NCI-H1417 treated with DMSO at 0.1 percent for 48 hours (cell line): ENCODE measurements at regions not wholly inside any gene's neighbourhood (a gene's known extent, or its start where the extent isn't known, plus 50 kb on each side); places are given as distances from the start of the nearest gene placed in this dataset.
"Not testable (repeated sequence)": the region's sequence is repeated elsewhere in the genome, so short reads cannot be mapped to it uniquely, and the experiment has no call there.

ENCODE experiments used
- DNase-seq: peaks from one replicate; lab custom pipeline; 2025; lab: John Stamatoyannopoulos, UW

DNA sequence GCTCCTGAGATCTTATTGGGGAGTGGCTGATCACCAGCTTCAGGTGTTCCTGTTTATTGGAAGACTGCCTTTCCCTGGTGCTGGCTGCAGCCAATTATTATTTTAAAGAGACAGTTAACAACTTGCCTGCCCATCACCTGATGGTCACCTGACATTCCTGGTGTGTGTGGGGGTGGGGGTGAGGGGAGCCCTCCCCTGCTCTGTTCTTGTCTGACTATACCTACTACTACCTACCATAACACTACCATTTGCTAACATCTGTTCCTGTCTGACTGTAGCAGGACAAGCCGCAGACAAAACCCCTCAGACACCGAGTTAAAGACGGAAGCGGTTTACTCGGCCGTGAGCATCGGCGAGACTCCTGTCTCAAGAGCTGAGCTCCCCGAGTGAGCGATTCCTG is 54.9 kb upstream of the NBPF3 start:
- DNase-seq = no peak

DNA sequence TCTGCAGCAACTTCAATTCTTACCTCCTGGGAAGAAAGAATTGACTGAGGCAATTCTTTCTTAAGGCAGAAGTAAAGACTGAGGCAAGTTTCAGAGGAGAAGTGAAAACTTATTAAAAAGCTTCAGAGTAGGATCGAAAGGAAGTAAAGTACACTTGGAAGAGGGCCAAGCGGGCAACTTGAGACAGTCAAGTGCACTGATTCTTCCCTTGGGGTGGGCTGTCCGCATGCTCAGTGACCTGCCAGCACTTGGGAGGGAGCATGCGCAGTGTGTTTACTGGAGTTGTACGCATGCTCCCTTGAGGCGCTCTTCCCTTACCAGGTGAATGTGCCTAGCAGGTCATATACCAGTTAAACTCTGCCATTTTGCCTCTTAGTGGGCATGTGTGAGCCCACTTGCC is 55.3 kb upstream of the NBPF3 start:
- DNase-seq = no peak

GRCh38 chr1:21383785-21384401 is 56.0 kb upstream of the NBPF3 start:
- no peak for DNase-seq

DNA sequence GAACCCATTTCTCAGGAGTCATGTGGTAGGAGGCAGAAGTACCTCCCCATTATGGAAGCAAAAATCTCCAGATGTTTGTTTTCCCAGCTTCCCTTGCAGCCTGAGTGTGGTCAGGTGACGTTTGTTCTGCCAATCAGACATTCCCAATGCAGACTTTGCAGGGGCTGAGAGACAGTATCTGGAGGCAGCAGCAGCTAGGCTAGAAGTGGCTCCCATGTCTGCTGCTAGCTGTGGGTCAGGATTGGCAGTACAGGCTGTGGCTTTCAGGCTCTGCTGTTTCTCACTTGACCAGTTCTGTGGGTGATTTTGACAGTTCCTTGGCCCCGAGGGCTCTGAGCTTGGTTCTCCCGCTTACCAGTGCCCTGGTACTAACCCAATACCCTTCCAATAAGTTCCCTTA is 58.6 kb upstream of the NBPF3 start:
- DNase-seq = no peak

- not testable (repeated sequence) for DNase-seq
Measured at GRCh38 chr1:21380147-21380546, 59.8 kb upstream of the NBPF3 start.

- DNase-seq = no peak
Measured at GRCh38 chr1:21379571-21379970, 60.4 kb upstream of the NBPF3 start.

- DNase-seq = no peak
Measured at GRCh38 chr1:21378705-21379494, 61.0 kb upstream of the NBPF3 start.

GRCh38 chr1:21372383-21372782 is 67.6 kb upstream of the NBPF3 start:
- no peak for DNase-seq

DNA sequence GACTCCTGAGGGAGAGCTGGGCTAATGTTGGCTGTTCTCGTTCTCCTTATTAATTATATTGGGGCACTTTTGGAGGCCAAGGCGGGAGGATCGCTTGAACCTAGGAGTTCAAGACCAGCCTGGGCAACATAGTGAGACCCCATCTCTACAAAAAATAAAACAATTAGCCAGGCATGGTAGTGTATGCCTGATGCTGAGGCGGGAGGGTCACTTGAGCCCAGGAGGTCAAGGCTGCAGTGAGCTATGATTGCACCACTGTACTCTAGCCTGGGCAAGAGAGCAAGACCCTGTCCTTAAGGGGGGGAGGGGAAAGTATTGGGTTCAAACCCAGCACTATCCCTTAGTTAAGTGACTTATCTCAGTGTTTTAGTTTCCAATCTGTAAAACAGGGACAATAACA is 70.0 kb upstream of the NBPF3 start:
- no peak for DNase-seq

DNA sequence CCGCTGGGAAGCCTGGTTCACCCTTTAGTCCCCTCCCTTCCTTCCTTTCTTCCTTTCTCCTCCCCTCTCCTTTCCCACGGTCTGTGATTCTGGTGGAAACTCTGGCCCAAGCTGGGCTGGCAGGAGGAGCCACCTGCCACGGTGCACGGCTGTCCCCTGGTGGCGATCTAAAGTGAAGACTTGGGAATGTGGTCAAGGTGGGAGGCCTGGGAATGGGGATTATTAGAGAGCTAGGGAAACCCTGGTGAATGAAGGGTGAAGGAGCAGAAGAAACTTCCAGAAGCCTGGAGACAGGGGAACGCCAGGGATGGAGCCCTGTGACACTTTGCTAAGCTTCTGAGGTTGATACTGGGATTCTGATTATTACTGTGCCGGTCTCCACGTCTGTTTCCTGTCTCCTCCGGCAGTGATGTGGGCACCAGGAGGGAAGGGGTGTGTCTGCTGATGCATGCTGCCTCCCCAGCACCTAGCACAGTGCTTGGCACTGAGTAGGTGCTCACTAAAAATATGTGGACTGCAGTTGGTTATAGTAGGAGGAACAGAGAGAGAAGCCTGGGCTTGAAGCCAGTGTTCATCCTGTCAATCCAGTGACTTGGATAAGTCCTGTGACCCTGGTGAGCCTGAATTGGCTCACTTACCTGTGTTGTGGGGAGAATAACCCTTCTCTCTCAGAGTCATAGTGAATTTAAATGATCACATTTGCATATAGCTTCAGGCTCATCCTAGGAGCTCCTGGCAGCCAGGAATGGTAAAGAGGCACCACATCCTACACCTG is 71.2 kb upstream of the NBPF3 start:
- DNase-seq = peak; percentile 31

DNA sequence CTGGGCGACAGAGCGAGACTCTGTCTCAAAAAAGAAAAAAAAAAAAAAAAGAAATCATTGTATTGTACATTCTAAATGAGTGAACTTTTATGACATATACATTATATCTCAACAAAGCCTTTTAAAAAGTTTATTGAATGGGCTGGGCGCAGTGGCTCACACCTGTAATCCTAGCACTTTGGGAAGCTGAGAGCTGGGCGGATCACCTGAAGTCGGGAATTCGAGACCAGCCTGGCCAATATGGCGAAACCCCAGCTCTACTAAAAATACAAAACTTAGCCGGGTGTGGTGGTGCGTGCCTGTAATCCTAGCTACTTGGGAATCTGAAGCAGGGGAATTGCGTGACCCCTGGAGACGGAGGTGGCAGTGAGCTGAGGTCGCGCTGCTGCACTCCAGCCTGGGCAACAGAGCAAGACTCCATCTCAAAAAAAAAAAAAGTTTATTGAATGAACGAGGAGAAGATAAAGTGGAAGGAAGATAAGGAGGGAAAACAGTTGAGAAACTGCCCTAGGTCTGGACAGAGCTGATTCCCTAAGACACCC is 71.9 kb upstream of the NBPF3 start:
- DNase-seq = not testable (repeated sequence)

- DNase-seq = no peak
Measured at GRCh38 chr1:21366288-21366687, 73.6 kb upstream of the NBPF3 start.

DNA sequence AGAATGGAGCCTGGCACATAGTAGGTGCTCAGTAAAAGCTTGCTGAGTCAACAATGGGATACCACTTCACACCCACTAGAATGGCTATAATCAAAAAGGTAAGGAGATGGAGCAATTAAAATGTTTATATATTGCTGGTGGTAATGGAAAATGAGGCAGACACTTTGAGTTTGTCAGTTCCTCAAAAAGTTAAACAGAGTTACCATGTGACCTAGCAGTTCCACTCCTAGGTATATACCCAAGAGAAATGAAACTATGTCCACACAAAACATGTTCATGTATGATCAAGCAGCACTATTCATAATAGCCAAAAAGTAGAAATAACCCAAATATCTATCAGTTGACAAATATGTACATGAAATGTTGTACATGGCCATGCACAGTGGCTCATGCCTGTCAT is 74.8 kb upstream of the ECE1 start:
- DNase-seq = no peak

DNA sequence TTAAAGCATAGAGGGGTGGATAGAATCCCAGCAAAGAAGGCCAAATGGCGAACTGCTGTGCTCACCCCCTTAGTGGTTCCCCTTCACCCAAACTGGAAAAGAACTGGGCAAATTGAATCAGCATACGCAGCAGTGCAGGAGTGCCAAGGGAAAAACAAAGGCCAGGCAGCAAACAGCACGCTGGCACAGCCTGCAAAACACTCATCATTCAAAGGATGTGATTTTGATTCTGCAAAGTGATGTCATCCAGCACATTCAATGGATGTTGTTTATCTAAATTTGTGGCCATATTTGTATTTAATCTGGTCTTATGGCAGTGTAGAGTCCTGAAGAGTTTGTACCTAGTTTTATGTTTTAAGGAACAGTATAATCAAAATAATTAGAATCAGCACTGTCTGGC is 71.8 kb upstream of the ECE1 start:
- no peak for DNase-seq

DNA sequence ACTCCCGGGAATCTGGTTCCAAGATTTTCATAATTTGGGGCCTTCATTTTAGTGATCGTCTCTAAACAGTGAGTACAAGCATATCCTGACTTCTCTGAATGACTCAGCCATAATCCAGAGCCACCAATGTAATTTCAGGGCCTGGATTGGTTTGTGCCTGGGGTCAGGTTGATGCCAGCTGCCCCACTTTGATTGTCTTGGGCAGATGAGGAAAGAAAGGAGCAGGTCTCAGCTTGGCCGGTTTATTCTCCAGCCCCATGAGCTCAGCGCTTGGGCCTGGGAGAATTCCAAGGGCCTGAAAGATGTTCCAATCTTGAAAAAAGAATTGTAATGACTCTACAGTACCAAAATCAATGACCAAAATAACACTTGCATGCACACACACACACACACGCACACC is 71.2 kb upstream of the ECE1 start:
- DNase-seq = no peak

GRCh38 chr1:21357161-21357560 is 66.9 kb upstream of the ECE1 start:
- DNase-seq = no peak

DNA sequence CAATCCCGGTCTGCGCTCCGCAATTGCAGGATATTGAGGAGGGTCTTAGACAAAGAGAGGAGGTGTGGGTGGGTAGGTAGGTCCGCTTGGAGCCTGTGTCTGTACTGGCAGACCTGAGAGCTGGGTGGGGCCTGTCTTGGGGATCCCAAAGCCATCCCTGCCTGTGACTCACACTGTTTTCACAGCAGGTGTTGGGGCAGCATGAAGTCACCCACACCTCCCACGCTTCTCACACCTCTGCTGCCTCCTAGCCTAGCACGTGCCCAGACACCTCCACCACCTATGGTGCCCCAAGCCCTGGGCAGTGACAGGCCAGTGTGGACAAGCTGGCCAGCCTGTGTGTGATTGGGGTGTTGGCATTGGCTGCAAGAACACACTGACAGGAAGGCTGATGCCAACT is 65.7 kb upstream of the ECE1 start:
- no peak for DNase-seq

- DNase-seq = no peak
Measured at GRCh38 chr1:21352586-21352985, 62.3 kb upstream of the ECE1 start.

DNA sequence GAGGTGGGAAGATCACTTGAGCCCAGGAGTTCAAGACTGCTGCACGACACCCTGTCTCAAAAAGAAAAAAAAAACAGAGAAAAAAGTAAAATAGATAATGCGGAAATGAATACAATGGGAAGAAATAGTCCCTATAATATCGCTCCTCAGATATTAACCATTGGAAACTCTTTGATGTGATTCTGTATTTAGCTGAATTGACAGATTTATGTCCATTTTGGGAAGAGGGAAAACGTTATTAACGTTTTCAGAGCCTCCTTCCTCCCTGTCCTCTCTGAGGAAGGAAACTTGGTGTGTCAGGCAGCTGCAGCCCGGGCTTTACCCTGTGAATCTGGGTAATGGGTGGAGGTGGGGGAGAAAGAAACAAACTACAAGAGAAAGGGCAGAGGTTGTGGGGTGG is 61.6 kb upstream of the ECE1 start:
- DNase-seq = no peak

- DNase-seq = no peak
Measured at GRCh38 chr1:21350202-21350885, 60.1 kb upstream of the ECE1 start.

GRCh38 chr1:21349693-21350092 is 59.4 kb upstream of the ECE1 start:
- DNase-seq = no peak

DNA sequence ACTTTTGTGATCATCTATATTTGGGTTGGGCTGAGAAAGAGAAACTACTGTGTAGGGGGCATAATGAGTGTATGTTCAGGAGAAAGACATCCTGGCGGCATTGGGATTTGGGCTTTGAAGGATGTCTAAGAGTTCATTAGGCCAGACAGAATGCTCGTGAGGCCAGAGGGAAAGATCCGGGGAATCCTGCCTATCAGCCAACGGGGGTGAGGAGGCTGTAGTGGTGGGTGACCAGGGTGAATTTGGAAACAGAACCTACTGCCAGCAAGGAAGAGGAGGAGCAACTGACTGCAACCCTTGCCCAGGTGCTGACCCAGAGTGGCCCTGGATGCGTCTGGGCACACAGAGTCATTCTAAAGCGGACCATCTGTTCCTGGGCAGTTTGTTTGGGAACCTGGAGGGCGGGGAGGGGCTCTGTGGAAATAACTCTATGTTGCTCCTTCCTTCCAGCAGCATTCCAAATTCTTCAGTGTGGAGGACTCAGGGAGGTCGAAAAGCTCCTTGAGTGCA is 56.9 kb upstream of the ECE1 start:
- no peak for DNase-seq
